A549 (cell line): ENCODE measurements at regions not wholly inside any gene's neighbourhood (a gene's known extent, or its start where the extent isn't known, plus 50 kb on each side); places are given as distances from the start of the nearest gene placed in this dataset.

ENCODE experiments used
- ATAC-seq, 2 experiments: fragments of 200-7000 bp in 1 of 2; fragments of >200 bp in 1 of 2; cut with Nextera tagmentation in 1 of 2; cut with Tn5 transposase in 1 of 2; 3 replicates each; pipeline versions ENCODE4 v1.8.0 to v1.9.1; 2018 to 2020; ENCODE audit warnings: mild to moderate bottlenecking in 1 of 2, moderate library complexity in 1 of 2
- CTCF ChIA-PET: fragments of 300-600 bp; sonication (Branson Sonifier 250); formaldehyde crosslinking; extraction: SDS; loops from one replicate; lab custom pipeline; 2021; ENCODE audit warnings: antibody characterized with exemption, inconsistent platforms; lab: Yijun Ruan, JAX
- POLR2A ChIA-PET: fragments of 350-600 bp; formaldehyde crosslinking; extraction: SDS; loops from one replicate; lab custom pipeline; 2021; ENCODE audit warnings: antibody characterized with exemption, inconsistent platforms; lab: Yijun Ruan, JAX
- DNase-seq, 2 experiments: peaks; one replicate each; pipeline versions ENCODE4 v3.0.0 to v3.0.0-alpha.2; 2011 to 2016; ENCODE audit warnings: low read depth in 1 of 2, low spot score in 1 of 2
- FAIRE-seq: peaks from 2 replicates; lab custom pipeline; 2011; peaks lifted over from hg19 to GRCh38; lab: Jason Lieb, UNC
- H3K27ac ChIP-seq, 2 experiments: fragments of >200 bp; sonication (Bioruptor Twin); formaldehyde crosslinking; 3 replicates each; pipeline ENCODE4 v1.5.1; 2016 to 2017
- H3K4me1 ChIP-seq: fragments of >200 bp; sonication (Bioruptor Twin); formaldehyde crosslinking; 3 replicates; pipeline ENCODE4 v1.6.1; 2016
- H3K4me2 ChIP-seq: fragments of >200 bp; sonication (Bioruptor Twin); formaldehyde crosslinking; 3 replicates; pipeline ENCODE4 v1.6.1; 2016
- H3K4me3 ChIP-seq: fragments of >200 bp; sonication (Bioruptor Twin); formaldehyde crosslinking; 3 replicates; pipeline ENCODE4 v1.5.1; 2016
- H3K9me3 ChIP-seq: fragments of >200 bp; sonication (Bioruptor Twin); formaldehyde crosslinking; 3 replicates; pipeline ENCODE4 v1.6.1; 2016
- BHLHE40 ChIP-seq: IDR thresholded peaks from 2 replicates; pipeline ENCODE4 v1.6.1; 2012; ENCODE audit warnings: low read depth, low read length, inconsistent platforms
- CBX8 ChIP-seq: fragments of 200-600 bp; sonication (generic); IDR thresholded peaks from 2 replicates; pipeline ENCODE4 v1.6.1; 2016
- CEBPB ChIP-seq, 2 experiments: fragments of >200 bp in 1 of 2; sonication (Bioruptor Twin) in 1 of 2; formaldehyde crosslinking in 1 of 2; IDR thresholded peaks; 2 replicates each; pipeline ENCODE4 v1.6.1; 2012 to 2016
- CHD4 ChIP-seq: fragments of 200-600 bp; sonication (generic); IDR thresholded peaks from 2 replicates; pipeline ENCODE4 v1.6.1; 2016; ENCODE audit warnings: antibody characterized with exemption, mild to moderate bottlenecking, borderline replicate concordance
- E2F6 ChIP-seq: IDR thresholded peaks from 2 replicates; pipeline ENCODE4 v1.6.1; 2012; ENCODE audit warnings: low read depth, borderline replicate concordance
- FOXS1 ChIP-seq: fragments of 250-450 bp; sonication (Bioruptor Pico); IDR thresholded peaks from 2 replicates; pipeline ENCODE4 v1.5.0; 2020; ENCODE audit warnings: mild to moderate bottlenecking, moderate library complexity
- GATA3 ChIP-seq: IDR thresholded peaks from 2 replicates; pipeline ENCODE4 v1.6.1; 2012; ENCODE audit warnings: borderline replicate concordance
- HES2 ChIP-seq: fragments of >200 bp; sonication (Bioruptor Twin); formaldehyde crosslinking; IDR thresholded peaks from 2 replicates; pipeline ENCODE4 v1.6.1; 2016
- HEYL ChIP-seq: fragments of 250-450 bp; sonication (Bioruptor Pico); IDR thresholded peaks from 2 replicates; pipeline ENCODE4 v1.8.0; 2021; ENCODE audit warnings: mild to moderate bottlenecking, moderate library complexity
- HMGXB4 ChIP-seq: fragments of 250-450 bp; sonication (Bioruptor Pico); IDR thresholded peaks from 2 replicates; pipeline ENCODE4 v1.5.0; 2021; ENCODE audit warnings: mild to moderate bottlenecking, moderate library complexity, borderline replicate concordance
- HOXA7 ChIP-seq: fragments of 250-450 bp; sonication (Bioruptor Pico); IDR thresholded peaks from 2 replicates; pipeline ENCODE4 v1.5.0; 2020; ENCODE audit warnings: mild to moderate bottlenecking, moderate library complexity
- HOXB5 ChIP-seq: fragments of 250-450 bp; sonication (Bioruptor Pico); IDR thresholded peaks from 2 replicates; pipeline ENCODE4 v1.5.0; 2020; ENCODE audit warnings: mild to moderate bottlenecking, moderate library complexity
- JUNB ChIP-seq: fragments of >200 bp; sonication (Bioruptor Twin); formaldehyde crosslinking; IDR thresholded peaks from 2 replicates; pipeline ENCODE4 v1.6.1; 2016
- MAZ ChIP-seq: fragments of 150-350 bp; IDR thresholded peaks from 2 replicates; pipeline ENCODE4 v1.6.1; 2014; ENCODE audit warnings: antibody characterized with exemption, low read depth, low read length, borderline replicate concordance
- MYC ChIP-seq: IDR thresholded peaks from 2 replicates; pipeline ENCODE4 v1.6.1; 2012; ENCODE audit warnings: mild to moderate bottlenecking, inconsistent platforms, low read length, improper control_type of control experiment, borderline replicate concordance
- NFE2L2 ChIP-seq: fragments of 150-350 bp; conservative IDR thresholded peaks from 2 replicates; pipeline ENCODE4 v1.6.1; 2014; ENCODE audit warnings: low read length
- PBX3 ChIP-seq: IDR thresholded peaks from 2 replicates; pipeline ENCODE4 v1.6.1; 2012
- PHF8 ChIP-seq: fragments of 200-600 bp; sonication (generic); IDR thresholded peaks from 2 replicates; pipeline ENCODE4 v1.6.1; 2016; ENCODE audit warnings: low read depth, mild to moderate bottlenecking, antibody characterized with exemption, moderate library complexity, borderline replicate concordance
- POLR2AphosphoS2 ChIP-seq: conservative IDR thresholded peaks from 2 replicates; pipeline ENCODE4 v1.6.1; 2012; ENCODE audit warnings: low read length, improper control_type of control experiment, inconsistent platforms
- RAD21 ChIP-seq, 2 experiments: fragments of >200 bp in 1 of 2; sonication (Bioruptor Twin) in 1 of 2; formaldehyde crosslinking in 1 of 2; IDR thresholded peaks in 1 of 2; conservative IDR thresholded peaks in 1 of 2; 2 replicates in 1 of 2; 3 replicates in 1 of 2; pipeline ENCODE4 v1.6.1; 2012 to 2018; ENCODE audit warnings: inconsistent platforms in 1 of 2
- RARB ChIP-seq: fragments of 250-450 bp; sonication (Bioruptor Pico); IDR thresholded peaks from 2 replicates; pipeline ENCODE4 v1.8.0; 2021; ENCODE audit warnings: mild to moderate bottlenecking, moderate library complexity
- RCOR1 ChIP-seq: fragments of 150-350 bp; IDR thresholded peaks from 2 replicates; pipeline ENCODE4 v1.6.1; 2014; ENCODE audit warnings: antibody characterized with exemption, low read length, low read depth
- RNF2 ChIP-seq: fragments of 200-600 bp; sonication (generic); IDR thresholded peaks from 2 replicates; pipeline ENCODE4 v1.6.1; 2016; ENCODE audit warnings: low read depth, mild to moderate bottlenecking, antibody characterized with exemption, moderate library complexity, borderline replicate concordance
- SREBF2 ChIP-seq: fragments of 450-650 bp; IDR thresholded peaks from 2 replicates; pipeline ENCODE4 v1.6.1; 2014; ENCODE audit warnings: mild to moderate bottlenecking, moderate library complexity
- TP53 ChIP-seq: fragments of 250-450 bp; sonication (Bioruptor Pico); IDR thresholded peaks from 2 replicates; pipeline ENCODE4 v1.5.0; 2021; ENCODE audit warnings: mild to moderate bottlenecking, moderate library complexity
- ZNF302 ChIP-seq: fragments of 250-450 bp; sonication (Bioruptor Pico); IDR thresholded peaks from 2 replicates; pipeline ENCODE4 v1.9.0; 2021; ENCODE audit warnings: inconsistent platforms, mild to moderate bottlenecking, moderate library complexity
- ZSCAN20 ChIP-seq: fragments of 250-450 bp; sonication (Bioruptor Pico); IDR thresholded peaks from 2 replicates; pipeline ENCODE4 v1.8.0; 2022; ENCODE audit warnings: mild to moderate bottlenecking, moderate library complexity
- WGBS: methylation state at CpG from one replicate; pipeline ENCODE4 v1.1.6; 2017; ENCODE audit errors: missing lambda C conversion rate; 5-methylcytosine and 5-hydroxymethylcytosine counted together

GRCh38 chr4:62162606-62163005 is 962.5 kb downstream of the ADGRL3 start:
- Histone ChIP-seq H3K4me2 (no peak overlapping the region), H3K9me3 (no peaks in the 10 kb centered on the region), H3K4me1 (no peaks in the 10 kb centered on the region), H3K27ac (no peak overlapping the region), H3K4me3 (no peak overlapping the region)
- TF ChIP-seq MAZ (no peak), CBX8 (no peak), CEBPB (IDR thresholded peaks at IDR 0.05) (no peak), HOXB5 (CRISPR knock-in tag) (no peak), GATA3 (no peak), PBX3 (no peak), CHD4 (no peak), HMGXB4 (CRISPR knock-in tag) (no peak), PHF8 (no peak), JUNB (no peak), HES2 (no peak), MYC (no peak), RNF2 (no peak)
- CTCF ChIA-PET: no interaction called here
- FAIRE-seq (no peak), ATAC-seq (no peak), DNase-seq (no peak)
- POLR2A ChIA-PET: no interaction called here
- WGBS: 0% methylated on average over 1 of the region's 1 CpG

- H3K4me1 ChIP-seq: no peaks in the 10 kb centered on the region
- H3K27ac ChIP-seq: no peak overlapping the region
- no peak overlapping the region for H3K4me3 ChIP-seq
- ATAC-seq (no peak), FAIRE-seq (no peak), DNase-seq (no peak)
- ChIA-PET CTCF (no interaction called here), POLR2A (no interaction called here)
- WGBS: 16% methylated on average over 2 of the region's 2 CpGs
- TF ChIP-seq NFE2L2: no peak
- no peak for TF ChIP-seq POLR2AphosphoS2
- no peak for TF ChIP-seq HES2
- no peak for TF ChIP-seq SREBF2
- TF ChIP-seq HMGXB4 (CRISPR knock-in tag): no peak
- no peak for TF ChIP-seq BHLHE40
- TF ChIP-seq TP53 (CRISPR knock-in tag): no peak
- TF ChIP-seq RARB: no peak
- no peak for TF ChIP-seq RAD21 (conservative IDR thresholded peaks at IDR 0.05 in 1 of 2, IDR thresholded peaks at IDR 0.05 in 1 of 2)
- no peak for TF ChIP-seq HOXA7 (CRISPR knock-in tag)
- TF ChIP-seq RCOR1: no peak
- no peak for TF ChIP-seq ZNF302
- no peak for TF ChIP-seq FOXS1
- no peak for TF ChIP-seq HEYL
- no peak for TF ChIP-seq ZSCAN20 (CRISPR knock-in tag)
- no peak for TF ChIP-seq E2F6
- no peak overlapping the region for H3K4me2 ChIP-seq
- no peaks in the 10 kb centered on the region for H3K9me3 ChIP-seq
Measured at GRCh38 chr4:62161446-62161845, 961.3 kb downstream of the ADGRL3 start.
